ENCODE measurements at regions not wholly inside any gene's neighbourhood (a gene's known extent, or its start where the extent isn't known, plus 50 kb on each side); places are given as distances from the start of the nearest gene placed in this dataset.

DNA sequence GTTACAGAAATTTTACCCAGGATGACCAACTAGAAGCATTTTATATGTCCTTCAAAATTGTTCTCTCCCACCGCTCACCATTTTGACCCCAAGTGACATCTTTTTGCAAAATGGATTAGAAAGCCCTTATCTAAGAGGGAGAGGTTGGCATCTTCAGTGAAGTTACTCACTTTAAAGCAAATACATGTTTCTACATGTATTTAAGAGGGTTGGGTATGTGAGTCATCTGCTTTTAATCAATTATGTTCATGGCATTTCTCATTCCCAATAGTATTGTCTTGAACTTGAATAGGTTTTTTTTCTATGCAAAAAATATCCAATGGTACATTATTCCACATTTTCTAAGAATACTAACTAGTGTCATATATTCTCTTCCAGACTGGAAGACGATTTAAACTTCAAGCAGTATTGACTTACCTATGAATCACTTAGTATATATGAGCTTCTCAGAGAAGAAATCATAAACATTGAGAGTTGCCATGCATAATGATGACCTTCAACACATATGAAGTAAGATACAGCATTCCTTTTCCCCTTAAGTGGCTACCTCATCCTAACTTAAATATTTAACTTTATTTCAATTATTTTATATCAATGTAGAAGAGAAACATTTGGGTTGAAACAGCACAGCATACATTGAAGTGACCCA, 132.8 kb downstream of the POLR1F start (continued):
- TF ChIP-seq EZH2phosphoT487 (IDR thresholded peaks at IDR 0.05; ENCODE audit: unreplicated experiment) = no peak
- no peak for TF ChIP-seq POLR2AphosphoS5 (IDR thresholded peaks at IDR 0.05; ENCODE audit: low read depth)
- TF ChIP-seq, protein P1, sequence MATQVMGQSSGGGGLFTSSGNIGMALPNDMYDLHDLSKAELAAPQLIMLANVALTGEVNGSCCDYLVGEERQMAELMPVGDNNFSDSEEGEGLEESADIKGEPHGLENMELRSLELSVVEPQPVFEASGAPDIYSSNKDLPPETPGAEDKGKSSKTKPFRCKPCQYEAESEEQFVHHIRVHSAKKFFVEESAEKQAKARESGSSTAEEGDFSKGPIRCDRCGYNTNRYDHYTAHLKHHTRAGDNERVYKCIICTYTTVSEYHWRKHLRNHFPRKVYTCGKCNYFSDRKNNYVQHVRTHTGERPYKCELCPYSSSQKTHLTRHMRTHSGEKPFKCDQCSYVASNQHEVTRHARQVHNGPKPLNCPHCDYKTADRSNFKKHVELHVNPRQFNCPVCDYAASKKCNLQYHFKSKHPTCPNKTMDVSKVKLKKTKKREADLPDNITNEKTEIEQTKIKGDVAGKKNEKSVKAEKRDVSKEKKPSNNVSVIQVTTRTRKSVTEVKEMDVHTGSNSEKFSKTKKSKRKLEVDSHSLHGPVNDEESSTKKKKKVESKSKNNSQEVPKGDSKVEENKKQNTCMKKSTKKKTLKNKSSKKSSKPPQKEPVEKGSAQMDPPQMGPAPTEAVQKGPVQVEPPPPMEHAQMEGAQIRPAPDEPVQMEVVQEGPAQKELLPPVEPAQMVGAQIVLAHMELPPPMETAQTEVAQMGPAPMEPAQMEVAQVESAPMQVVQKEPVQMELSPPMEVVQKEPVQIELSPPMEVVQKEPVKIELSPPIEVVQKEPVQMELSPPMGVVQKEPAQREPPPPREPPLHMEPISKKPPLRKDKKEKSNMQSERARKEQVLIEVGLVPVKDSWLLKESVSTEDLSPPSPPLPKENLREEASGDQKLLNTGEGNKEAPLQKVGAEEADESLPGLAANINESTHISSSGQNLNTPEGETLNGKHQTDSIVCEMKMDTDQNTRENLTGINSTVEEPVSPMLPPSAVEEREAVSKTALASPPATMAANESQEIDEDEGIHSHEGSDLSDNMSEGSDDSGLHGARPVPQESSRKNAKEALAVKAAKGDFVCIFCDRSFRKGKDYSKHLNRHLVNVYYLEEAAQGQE (IDR thresholded peaks at IDR 0.05; ENCODE audit: unreplicated experiment) = no peak
- no peak for TF ChIP-seq CREB1 (CRISPR knock-in tag; IDR thresholded peaks at IDR 0.05; ENCODE audit: low read depth)

DNA sequence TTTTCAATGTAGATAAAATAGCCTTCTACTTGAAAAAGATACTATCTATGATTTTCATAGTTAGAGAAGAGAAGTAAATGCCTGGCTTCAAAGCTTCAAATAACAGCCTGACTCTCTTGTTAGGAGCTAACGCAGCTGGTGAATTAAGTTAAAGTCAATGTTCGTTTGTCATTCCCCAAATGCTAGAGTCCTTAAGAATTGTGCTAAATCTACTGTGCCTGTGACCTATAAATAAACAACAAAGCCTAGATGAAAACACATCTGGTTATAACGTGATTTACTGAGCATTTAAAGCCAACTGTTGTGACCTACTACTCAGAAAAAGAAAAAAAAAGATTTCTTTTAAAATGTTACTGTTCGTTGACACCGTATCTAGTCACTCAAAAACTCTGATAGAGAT, 134.7 kb downstream of the POLR1F start:
- ATAC-seq (no peak), DNase-seq (ENCODE audit: low spot score) (no peak)
- Mint-ChIP-seq H3K36me3 (ENCODE audit: low read depth) (no peaks in the 10 kb centered on the region), H3K9me3 (no peaks in the 10 kb centered on the region), H3K4me3 (no peak overlapping the region), H3K27me3 (ENCODE audit: insufficient read depth, low read depth, poor library complexity) (no peaks in the 10 kb centered on the region), H3K27ac (no peak overlapping the region), H3K4me1 (no peaks in the 10 kb centered on the region)
- no peaks in the 10 kb centered on the region for H3K36me3 ChIP-seq (ENCODE audit: insufficient read depth)
- no peaks in the 10 kb centered on the region for H3K9me2 ChIP-seq (ENCODE audit: insufficient read depth)
- no peak overlapping the region for H3K27ac ChIP-seq (ENCODE audit: low read depth)
- H3K4me2 ChIP-seq = no peak overlapping the region
- TF ChIP-seq POLR2AphosphoS5 (IDR thresholded peaks at IDR 0.05; ENCODE audit: low read depth) = no peak
- TF ChIP-seq, protein P2, sequence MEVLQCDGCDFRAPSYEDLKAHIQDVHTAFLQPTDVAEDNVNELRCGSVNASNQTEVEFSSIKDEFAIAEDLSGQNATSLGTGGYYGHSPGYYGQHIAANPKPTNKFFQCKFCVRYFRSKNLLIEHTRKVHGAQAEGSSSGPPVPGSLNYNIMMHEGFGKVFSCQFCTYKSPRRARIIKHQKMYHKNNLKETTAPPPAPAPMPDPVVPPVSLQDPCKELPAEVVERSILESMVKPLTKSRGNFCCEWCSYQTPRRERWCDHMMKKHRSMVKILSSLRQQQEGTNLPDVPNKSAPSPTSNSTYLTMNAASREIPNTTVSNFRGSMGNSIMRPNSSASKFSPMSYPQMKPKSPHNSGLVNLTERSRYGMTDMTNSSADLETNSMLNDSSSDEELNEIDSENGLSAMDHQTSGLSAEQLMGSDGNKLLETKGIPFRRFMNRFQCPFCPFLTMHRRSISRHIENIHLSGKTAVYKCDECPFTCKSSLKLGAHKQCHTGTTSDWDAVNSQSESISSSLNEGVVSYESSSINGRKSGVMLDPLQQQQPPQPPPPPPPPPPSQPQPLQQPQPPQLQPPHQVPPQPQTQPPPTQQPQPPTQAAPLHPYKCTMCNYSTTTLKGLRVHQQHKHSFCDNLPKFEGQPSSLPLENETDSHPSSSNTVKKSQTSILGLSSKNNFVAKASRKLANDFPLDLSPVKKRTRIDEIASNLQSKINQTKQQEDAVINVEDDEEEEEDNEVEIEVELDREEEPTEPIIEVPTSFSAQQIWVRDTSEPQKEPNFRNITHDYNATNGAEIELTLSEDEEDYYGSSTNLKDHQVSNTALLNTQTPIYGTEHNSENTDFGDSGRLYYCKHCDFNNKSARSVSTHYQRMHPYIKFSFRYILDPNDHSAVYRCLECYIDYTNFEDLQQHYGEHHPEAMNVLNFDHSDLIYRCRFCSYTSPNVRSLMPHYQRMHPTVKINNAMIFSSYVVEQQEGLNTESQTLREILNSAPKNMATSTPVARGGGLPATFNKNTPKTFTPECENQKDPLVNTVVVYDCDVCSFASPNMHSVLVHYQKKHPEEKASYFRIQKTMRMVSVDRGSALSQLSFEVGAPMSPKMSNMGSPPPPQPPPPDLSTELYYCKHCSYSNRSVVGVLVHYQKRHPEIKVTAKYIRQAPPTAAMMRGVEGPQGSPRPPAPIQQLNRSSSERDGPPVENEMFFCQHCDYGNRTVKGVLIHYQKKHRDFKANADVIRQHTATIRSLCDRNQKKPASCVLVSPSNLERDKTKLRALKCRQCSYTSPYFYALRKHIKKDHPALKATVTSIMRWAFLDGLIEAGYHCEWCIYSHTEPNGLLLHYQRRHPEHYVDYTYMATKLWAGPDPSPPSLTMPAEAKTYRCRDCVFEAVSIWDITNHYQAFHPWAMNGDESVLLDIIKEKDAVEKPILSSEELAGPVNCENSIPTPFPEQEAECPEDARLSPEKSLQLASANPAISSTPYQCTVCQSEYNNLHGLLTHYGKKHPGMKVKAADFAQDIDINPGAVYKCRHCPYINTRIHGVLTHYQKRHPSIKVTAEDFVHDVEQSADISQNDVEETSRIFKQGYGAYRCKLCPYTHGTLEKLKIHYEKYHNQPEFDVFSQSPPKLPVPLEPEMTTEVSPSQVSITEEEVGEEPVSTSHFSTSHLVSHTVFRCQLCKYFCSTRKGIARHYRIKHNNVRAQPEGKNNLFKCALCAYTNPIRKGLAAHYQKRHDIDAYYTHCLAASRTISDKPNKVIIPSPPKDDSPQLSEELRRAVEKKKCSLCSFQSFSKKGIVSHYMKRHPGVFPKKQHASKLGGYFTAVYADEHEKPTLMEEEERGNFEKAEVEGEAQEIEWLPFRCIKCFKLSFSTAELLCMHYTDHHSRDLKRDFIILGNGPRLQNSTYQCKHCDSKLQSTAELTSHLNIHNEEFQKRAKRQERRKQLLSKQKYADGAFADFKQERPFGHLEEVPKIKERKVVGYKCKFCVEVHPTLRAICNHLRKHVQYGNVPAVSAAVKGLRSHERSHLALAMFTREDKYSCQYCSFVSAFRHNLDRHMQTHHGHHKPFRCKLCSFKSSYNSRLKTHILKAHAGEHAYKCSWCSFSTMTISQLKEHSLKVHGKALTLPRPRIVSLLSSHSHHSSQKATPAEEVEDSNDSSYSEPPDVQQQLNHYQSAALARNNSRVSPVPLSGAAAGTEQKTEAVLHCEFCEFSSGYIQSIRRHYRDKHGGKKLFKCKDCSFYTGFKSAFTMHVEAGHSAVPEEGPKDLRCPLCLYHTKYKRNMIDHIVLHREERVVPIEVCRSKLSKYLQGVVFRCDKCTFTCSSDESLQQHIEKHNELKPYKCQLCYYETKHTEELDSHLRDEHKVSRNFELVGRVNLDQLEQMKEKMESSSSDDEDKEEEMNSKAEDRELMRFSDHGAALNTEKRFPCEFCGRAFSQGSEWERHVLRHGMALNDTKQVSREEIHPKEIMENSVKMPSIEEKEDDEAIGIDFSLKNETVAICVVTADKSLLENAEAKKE (CRISPR knock-in tag; IDR thresholded peaks at IDR 0.05) = no peak
- no peak for TF ChIP-seq JUNB (IDR thresholded peaks at IDR 0.05; ENCODE audit: unreplicated experiment)
- TF ChIP-seq CREB1 (CRISPR knock-in tag; IDR thresholded peaks at IDR 0.05; ENCODE audit: low read depth) = no peak
- TF ChIP-seq STAT1 (IDR thresholded peaks at IDR 0.05; ENCODE audit: unreplicated experiment) = no peak
- TF ChIP-seq, protein P3, sequence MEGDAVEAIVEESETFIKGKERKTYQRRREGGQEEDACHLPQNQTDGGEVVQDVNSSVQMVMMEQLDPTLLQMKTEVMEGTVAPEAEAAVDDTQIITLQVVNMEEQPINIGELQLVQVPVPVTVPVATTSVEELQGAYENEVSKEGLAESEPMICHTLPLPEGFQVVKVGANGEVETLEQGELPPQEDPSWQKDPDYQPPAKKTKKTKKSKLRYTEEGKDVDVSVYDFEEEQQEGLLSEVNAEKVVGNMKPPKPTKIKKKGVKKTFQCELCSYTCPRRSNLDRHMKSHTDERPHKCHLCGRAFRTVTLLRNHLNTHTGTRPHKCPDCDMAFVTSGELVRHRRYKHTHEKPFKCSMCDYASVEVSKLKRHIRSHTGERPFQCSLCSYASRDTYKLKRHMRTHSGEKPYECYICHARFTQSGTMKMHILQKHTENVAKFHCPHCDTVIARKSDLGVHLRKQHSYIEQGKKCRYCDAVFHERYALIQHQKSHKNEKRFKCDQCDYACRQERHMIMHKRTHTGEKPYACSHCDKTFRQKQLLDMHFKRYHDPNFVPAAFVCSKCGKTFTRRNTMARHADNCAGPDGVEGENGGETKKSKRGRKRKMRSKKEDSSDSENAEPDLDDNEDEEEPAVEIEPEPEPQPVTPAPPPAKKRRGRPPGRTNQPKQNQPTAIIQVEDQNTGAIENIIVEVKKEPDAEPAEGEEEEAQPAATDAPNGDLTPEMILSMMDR (conservative IDR thresholded peaks at IDR 0.05; ENCODE audit: low read depth in 2 of 2) = no peak
- TF ChIP-seq EZH2phosphoT487 (IDR thresholded peaks at IDR 0.05; ENCODE audit: unreplicated experiment) = no peak
- no peak for TF ChIP-seq ZNF331 (CRISPR knock-in tag; IDR thresholded peaks at IDR 0.05; ENCODE audit: low read depth)
- TF ChIP-seq NANOG (IDR thresholded peaks at IDR 0.05; ENCODE audit: borderline replicate concordance) = no peak
- H3K4me3 ChIP-seq = no peak overlapping the region
- H3K79me2 ChIP-seq (replicated peaks; ENCODE audit: insufficient read depth) = no peaks in the 10 kb centered on the region
- H2AFZ ChIP-seq = no peak overlapping the region
- H3K4me1 ChIP-seq (ENCODE audit: insufficient read depth) = no peaks in the 10 kb centered on the region
- no peaks in the 10 kb centered on the region for H4K20me1 ChIP-seq (replicated peaks; ENCODE audit: insufficient read depth)
- H3F3A ChIP-seq (replicated peaks; ENCODE audit: low read depth) = no peaks in the 10 kb centered on the region
- no peaks in the 10 kb centered on the region for H3K27me3 ChIP-seq (ENCODE audit: insufficient read depth)
